K562 (cell line): ENCODE measurements at regions not wholly inside any gene's neighbourhood (a gene's known extent, or its start where the extent isn't known, plus 50 kb on each side); places are given as distances from the start of the nearest gene placed in this dataset.

Experiments
- POLR2B ChIP-seq: fragments of 450-650 bp; IDR thresholded peaks from 2 replicates; pipeline ENCODE4 v1.6.1; 2018; ENCODE audit warnings: low read depth; ENCODE audit not compliant: partially characterized antibody
- ZNF140 ChIP-seq: fragments of 250-450 bp; sonication (Bioruptor Pico); IDR thresholded peaks from 2 replicates; pipeline ENCODE4 v1.8.0; 2021; ENCODE audit warnings: moderate library complexity, mild to moderate bottlenecking, inconsistent platforms
- TF ChIP-seq, protein P1 (sequence below), 2 experiments: fragments of 450-650 bp in 1 of 2; sonication (generic) in 1 of 2; formaldehyde crosslinking in 1 of 2; IDR thresholded peaks; 2 replicates each; pipeline versions ENCODE4 v1.7.1 to v1.9.0; 2016 to 2022; ENCODE audit warnings: inconsistent platforms in 1 of 2, mild to moderate bottlenecking in 1 of 2, missing genetic modification reagents in 1 of 2
- TF ChIP-seq, protein P2 (sequence below): IDR thresholded peaks from 2 replicates; pipeline ENCODE4 v1.6.1; 2011; ENCODE audit warnings: borderline replicate concordance, low read depth, mild to moderate bottlenecking, moderate library complexity, low read length; ENCODE audit not compliant: insufficient read depth, poor library complexity, severe bottlenecking
- TF ChIP-seq, protein P3 (sequence below): fragments of 250-450 bp; sonication (Bioruptor Pico); IDR thresholded peaks from 2 replicates; pipeline ENCODE4 v1.8.0; 2022; ENCODE audit warnings: inconsistent platforms, mild to moderate bottlenecking, moderate library complexity, borderline replicate concordance

DNA sequence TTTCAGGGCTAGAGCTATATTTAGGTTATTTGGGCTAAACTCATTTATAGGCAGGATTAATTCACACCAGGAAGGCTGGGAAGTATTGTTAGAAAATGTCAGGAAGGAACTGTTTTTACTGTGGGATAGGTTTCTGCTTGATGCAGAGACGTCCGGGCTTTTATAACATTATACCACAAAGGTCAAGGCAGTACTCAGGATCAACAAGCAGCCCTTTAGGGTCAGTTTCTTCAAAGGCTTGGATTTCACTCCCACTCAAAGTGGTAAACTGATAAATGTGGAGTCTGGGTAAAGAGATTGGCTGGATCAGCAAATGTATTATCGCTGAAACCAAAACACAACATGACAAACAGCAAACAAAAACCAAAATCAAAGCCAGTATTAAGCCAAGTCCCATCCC, 127.2 kb downstream of the ARL5B start (continued):
- TF ChIP-seq, protein P1, sequence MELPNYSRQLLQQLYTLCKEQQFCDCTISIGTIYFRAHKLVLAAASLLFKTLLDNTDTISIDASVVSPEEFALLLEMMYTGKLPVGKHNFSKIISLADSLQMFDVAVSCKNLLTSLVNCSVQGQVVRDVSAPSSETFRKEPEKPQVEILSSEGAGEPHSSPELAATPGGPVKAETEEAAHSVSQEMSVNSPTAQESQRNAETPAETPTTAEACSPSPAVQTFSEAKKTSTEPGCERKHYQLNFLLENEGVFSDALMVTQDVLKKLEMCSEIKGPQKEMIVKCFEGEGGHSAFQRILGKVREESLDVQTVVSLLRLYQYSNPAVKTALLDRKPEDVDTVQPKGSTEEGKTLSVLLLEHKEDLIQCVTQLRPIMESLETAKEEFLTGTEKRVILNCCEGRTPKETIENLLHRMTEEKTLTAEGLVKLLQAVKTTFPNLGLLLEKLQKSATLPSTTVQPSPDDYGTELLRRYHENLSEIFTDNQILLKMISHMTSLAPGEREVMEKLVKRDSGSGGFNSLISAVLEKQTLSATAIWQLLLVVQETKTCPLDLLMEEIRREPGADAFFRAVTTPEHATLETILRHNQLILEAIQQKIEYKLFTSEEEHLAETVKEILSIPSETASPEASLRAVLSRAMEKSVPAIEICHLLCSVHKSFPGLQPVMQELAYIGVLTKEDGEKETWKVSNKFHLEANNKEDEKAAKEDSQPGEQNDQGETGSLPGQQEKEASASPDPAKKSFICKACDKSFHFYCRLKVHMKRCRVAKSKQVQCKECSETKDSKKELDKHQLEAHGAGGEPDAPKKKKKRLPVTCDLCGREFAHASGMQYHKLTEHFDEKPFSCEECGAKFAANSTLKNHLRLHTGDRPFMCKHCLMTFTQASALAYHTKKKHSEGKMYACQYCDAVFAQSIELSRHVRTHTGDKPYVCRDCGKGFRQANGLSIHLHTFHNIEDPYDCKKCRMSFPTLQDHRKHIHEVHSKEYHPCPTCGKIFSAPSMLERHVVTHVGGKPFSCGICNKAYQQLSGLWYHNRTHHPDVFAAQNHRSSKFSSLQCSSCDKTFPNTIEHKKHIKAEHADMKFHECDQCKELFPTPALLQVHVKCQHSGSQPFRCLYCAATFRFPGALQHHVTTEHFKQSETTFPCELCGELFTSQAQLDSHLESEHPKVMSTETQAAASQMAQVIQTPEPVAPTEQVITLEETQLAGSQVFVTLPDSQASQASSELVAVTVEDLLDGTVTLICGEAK (IDR thresholded peaks at IDR 0.05) = no peak
- TF ChIP-seq, protein P1 (CRISPR knock-in tag; IDR thresholded peaks at IDR 0.05) = no peak
- no peak for TF ChIP-seq ZNF140 (CRISPR knock-in tag)
- TF ChIP-seq POLR2B = no peak
- TF ChIP-seq, protein P2, sequence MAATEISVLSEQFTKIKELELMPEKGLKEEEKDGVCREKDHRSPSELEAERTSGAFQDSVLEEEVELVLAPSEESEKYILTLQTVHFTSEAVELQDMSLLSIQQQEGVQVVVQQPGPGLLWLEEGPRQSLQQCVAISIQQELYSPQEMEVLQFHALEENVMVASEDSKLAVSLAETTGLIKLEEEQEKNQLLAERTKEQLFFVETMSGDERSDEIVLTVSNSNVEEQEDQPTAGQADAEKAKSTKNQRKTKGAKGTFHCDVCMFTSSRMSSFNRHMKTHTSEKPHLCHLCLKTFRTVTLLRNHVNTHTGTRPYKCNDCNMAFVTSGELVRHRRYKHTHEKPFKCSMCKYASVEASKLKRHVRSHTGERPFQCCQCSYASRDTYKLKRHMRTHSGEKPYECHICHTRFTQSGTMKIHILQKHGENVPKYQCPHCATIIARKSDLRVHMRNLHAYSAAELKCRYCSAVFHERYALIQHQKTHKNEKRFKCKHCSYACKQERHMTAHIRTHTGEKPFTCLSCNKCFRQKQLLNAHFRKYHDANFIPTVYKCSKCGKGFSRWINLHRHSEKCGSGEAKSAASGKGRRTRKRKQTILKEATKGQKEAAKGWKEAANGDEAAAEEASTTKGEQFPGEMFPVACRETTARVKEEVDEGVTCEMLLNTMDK = no peak
- TF ChIP-seq, protein P3, sequence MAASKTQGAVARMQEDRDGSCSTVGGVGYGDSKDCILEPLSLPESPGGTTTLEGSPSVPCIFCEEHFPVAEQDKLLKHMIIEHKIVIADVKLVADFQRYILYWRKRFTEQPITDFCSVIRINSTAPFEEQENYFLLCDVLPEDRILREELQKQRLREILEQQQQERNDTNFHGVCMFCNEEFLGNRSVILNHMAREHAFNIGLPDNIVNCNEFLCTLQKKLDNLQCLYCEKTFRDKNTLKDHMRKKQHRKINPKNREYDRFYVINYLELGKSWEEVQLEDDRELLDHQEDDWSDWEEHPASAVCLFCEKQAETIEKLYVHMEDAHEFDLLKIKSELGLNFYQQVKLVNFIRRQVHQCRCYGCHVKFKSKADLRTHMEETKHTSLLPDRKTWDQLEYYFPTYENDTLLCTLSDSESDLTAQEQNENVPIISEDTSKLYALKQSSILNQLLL (CRISPR knock-in tag) = no peak
- TF ChIP-seq, all 486 proteins: peak for 0
